Tibial artery (tissue), 4 donors: ENCODE measurements at regions not wholly inside any gene's neighbourhood (a gene's known extent, or its start where the extent isn't known, plus 50 kb on each side); places are given as distances from the start of the nearest gene placed in this dataset.

Source experiments
- DNase-seq, 2 donors: peaks; one replicate each; pipeline ENCODE4 v3.0.0-alpha.2; 2019
- H3K27ac ChIP-seq, 2 donors: fragments of 200-600 bp; sonication (generic) in 1 of 2; 1 replicate in 1 of 2; 2 replicates in 1 of 2; pipeline ENCODE4 v1.5.1; 2018 to 2019; ENCODE audit warnings: mild to moderate bottlenecking in 1 of 2
- H3K27me3 ChIP-seq, 2 donors: fragments of 200-600 bp; sonication (generic) in 1 of 2; one replicate each; pipeline versions ENCODE4 v1.5.1 to v1.6.0; 2016 to 2019
- H3K36me3 ChIP-seq, 3 donors: fragments of 200-600 bp; sonication (generic) in 2 of 3; one replicate each; pipeline ENCODE4 v1.5.1; 2016 to 2019; ENCODE audit warnings: mild to moderate bottlenecking in 2 of 3
- H3K4me1 ChIP-seq, 4 donors: fragments of 200-600 bp; sonication (generic) in 2 of 4; 1 replicate in 3 of 4; 2 replicates in 1 of 4; pipeline ENCODE4 v1.5.1; 2016 to 2019
- H3K4me3 ChIP-seq, 2 donors: fragments of 200-600 bp; sonication (generic) in 1 of 2; 1 replicate in 1 of 2; 2 replicates in 1 of 2; pipeline ENCODE4 v1.5.1; 2018 to 2019; ENCODE audit warnings: mild to moderate bottlenecking in 2 of 2
- H3K9me3 ChIP-seq, 3 donors: fragments of 200-600 bp; sonication (generic) in 1 of 3; one replicate each; pipeline ENCODE4 v1.5.1; 2016 to 2019
- intact Hi-C: fragments of 100-400 bp; cut with DNase I; formaldehyde crosslinking; loops from one replicate; pipeline ENCODE4 v1.15.0; 2023; ENCODE audit warnings: low total_unique reads
- TF ChIP-seq, protein P1 (sequence below), 2 experiments: fragments of 200-600 bp in 1 of 2; fragments of 450-650 bp in 1 of 2; IDR thresholded peaks; one replicate each; pipeline ENCODE4 v1.5.1; 2017 to 2019; ENCODE audit warnings: antibody characterized with exemption in 2 of 2, mild to moderate bottlenecking in 1 of 2, moderate library complexity in 1 of 2

DNA sequence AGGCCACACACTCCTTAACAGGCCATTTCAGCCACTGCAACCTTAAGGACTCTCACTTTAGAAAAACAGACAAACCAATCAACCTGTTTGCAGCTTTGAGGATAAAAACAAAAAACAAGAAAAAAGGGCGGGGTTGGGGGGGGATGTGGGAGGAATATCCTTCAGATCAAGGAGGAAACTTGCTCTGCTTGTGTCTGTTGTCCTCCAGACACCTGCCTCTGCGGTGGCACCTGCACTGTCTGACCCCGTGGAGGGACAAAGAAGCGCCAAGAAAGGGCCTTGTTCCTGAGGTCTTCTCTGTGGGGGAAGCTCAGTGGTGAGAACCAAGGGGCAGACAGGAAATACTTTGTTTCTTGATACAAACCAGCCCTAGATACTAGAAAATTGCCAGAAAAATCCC, 70.5 kb downstream of the POLR2M start:
- H3K36me3 ChIP-seq, result no peaks in the 10 kb centered on the region
- DNase-seq, result no peak
- H3K4me1 ChIP-seq, result no peaks in the 10 kb centered on the region
- H3K27ac ChIP-seq, result no peak overlapping the region
- H3K27me3 ChIP-seq, result no peaks in the 10 kb centered on the region
- intact Hi-C loops, result no loop called here
- H3K9me3 ChIP-seq, result no peaks in the 10 kb centered on the region
- TF ChIP-seq, protein P1, sequence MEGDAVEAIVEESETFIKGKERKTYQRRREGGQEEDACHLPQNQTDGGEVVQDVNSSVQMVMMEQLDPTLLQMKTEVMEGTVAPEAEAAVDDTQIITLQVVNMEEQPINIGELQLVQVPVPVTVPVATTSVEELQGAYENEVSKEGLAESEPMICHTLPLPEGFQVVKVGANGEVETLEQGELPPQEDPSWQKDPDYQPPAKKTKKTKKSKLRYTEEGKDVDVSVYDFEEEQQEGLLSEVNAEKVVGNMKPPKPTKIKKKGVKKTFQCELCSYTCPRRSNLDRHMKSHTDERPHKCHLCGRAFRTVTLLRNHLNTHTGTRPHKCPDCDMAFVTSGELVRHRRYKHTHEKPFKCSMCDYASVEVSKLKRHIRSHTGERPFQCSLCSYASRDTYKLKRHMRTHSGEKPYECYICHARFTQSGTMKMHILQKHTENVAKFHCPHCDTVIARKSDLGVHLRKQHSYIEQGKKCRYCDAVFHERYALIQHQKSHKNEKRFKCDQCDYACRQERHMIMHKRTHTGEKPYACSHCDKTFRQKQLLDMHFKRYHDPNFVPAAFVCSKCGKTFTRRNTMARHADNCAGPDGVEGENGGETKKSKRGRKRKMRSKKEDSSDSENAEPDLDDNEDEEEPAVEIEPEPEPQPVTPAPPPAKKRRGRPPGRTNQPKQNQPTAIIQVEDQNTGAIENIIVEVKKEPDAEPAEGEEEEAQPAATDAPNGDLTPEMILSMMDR (IDR thresholded peaks at IDR 0.05), result no peak
- no peak overlapping the region for H3K4me3 ChIP-seq

DNA sequence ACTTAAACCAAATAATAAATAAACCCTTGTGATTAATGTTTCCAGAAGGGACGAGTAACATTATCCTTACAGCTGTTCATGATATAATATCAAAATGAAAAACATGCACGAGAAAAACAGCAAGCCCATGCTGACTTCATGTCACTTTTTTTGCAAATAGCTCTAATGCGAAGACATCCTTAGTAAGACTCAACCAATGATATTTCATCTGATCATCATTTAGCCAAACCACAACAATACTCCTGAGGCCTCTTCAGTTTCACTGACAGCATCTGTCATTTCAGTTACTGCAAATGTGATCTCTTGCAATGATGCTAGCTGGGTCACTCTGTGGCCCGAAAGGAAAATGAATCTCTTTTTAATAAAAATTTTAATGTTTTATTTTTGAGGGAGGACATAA, 74.0 kb downstream of the POLR2M start:
- H3K4me1 ChIP-seq, result peaks cover 0 to 12% (median 6%) of the 10 kb centered on the region in 4 donors
- no peaks in the 10 kb centered on the region for H3K9me3 ChIP-seq
- intact Hi-C loops, result no loop called here
- no peak overlapping the region for H3K27ac ChIP-seq
- H3K4me3 ChIP-seq, result no peak overlapping the region
- DNase-seq, result no peak
- TF ChIP-seq, protein P1 (IDR thresholded peaks at IDR 0.05), result no peak
- no peaks in the 10 kb centered on the region for H3K36me3 ChIP-seq
- H3K27me3 ChIP-seq, result no peaks in the 10 kb centered on the region

DNA sequence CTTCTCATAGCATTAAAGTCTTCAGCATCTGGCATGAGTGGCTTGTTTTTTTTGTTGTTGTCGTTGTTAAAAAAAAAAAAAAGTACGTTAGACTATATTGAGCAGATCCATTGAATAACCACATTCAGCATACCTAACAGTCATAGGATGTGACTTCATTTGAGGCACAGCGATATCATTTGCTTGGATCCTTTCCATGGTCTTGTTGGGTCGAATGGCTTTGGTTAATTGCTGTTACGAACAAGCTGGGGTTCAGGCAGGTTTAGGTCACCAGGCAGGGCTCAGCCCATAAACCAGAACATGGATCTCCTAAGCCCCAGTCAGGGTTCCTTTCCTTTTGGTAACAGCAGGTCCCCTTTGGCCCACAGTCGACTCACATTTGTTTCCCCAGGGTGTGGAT, 76.2 kb downstream of the POLR2M start:
- Histone ChIP-seq H3K4me1 (peaks cover 0 to 12% (median 6%) of the 10 kb centered on the region in 4 donors), H3K36me3 (no peaks in the 10 kb centered on the region), H3K9me3 (no peaks in the 10 kb centered on the region), H3K27me3 (no peaks in the 10 kb centered on the region), H3K27ac (no peak overlapping the region), H3K4me3 (no peak overlapping the region)
- DNase-seq, result no peak
- intact Hi-C loops, result no loop called here
- TF ChIP-seq, protein P1 (IDR thresholded peaks at IDR 0.05), result no peak

DNA sequence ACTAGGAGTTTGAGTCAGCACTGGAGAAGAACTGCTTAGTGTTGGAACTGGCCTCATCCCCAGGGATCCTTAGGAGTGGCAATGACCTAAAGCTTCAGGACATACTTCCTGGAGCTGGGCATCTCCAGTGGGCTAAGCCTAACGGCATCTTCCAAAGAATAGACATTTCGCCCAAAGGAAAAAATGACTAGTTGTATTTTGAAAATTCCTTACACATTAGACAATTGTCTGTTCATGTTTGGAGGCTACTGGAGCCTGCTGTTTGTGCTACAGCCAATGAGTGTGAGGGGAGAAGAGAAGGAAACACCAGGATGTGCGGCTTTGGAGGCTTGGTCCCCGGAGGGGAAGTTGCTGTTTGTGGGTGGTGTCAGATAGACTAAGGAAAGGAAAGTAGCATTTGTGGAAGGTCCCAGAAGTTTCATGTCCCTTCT, 77.6 kb downstream of the POLR2M start:
- TF ChIP-seq, protein P1 (IDR thresholded peaks at IDR 0.05), result no peak
- Histone ChIP-seq H3K9me3 (no peaks in the 10 kb centered on the region), H3K27me3 (no peaks in the 10 kb centered on the region), H3K4me3 (no peak overlapping the region), H3K36me3 (no peaks in the 10 kb centered on the region), H3K4me1 (peaks cover 0 to 12% (median 6%) of the 10 kb centered on the region in 4 donors), H3K27ac (peak overlapping the region in 1 of 2 donors; percentile 9)
- intact Hi-C loops, result no loop called here
- no peak for DNase-seq

DNA sequence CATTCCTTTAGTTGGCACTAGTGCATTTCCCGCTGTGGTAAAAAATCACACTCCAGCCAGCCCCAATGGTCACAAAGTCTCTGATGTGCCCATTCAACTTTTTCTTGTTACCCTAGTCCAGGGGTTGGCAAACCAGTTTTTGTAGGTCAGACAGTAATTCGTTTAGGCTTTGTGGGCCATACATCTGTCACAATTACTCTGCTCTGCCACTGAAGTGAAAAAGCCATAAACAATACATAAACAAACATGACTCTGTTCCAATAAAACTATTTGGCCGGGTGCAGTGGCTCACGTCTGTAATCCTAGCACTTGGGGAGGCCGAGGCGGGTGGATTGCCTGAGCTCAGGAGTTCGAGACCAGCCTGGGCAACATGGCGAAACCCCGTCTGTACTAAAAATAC, 78.5 kb downstream of the POLR2M start:
- no peaks in the 10 kb centered on the region for H3K27me3 ChIP-seq
- intact Hi-C loops, result no loop called here
- no peak overlapping the region for H3K4me3 ChIP-seq
- H3K36me3 ChIP-seq, result no peaks in the 10 kb centered on the region
- H3K27ac ChIP-seq, result no peak overlapping the region
- H3K4me1 ChIP-seq, result peaks cover 0 to 15% (median 6%) of the 10 kb centered on the region in 4 donors
- no peaks in the 10 kb centered on the region for H3K9me3 ChIP-seq
- TF ChIP-seq, protein P1 (IDR thresholded peaks at IDR 0.05), result no peak
- DNase-seq, result no peak

DNA sequence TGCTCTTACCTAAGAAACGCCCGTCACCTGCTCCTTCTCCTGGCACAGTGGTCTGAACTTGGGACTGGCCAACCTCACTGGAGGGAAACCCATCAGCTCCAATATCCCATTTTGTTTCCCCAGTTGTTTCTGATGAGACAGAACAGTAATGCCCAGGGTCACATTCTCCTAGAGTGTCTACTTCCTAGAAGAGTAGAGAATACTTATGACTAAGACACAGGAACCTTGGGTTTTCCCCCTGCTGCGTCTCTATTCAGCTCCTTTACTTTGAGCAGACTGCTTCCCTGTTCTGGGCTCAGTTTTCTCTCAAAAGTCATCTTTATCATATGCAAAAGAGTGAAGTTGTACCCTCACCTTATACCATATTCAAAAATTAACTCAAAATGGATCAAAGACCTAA, 79.4 kb downstream of the POLR2M start:
- H3K9me3 ChIP-seq, result no peaks in the 10 kb centered on the region
- intact Hi-C loops, result no loop called here
- H3K4me1 ChIP-seq, result peaks cover 0 to 15% (median 6%) of the 10 kb centered on the region in 4 donors
- TF ChIP-seq, protein P1 (IDR thresholded peaks at IDR 0.05), result no peak
- no peak overlapping the region for H3K4me3 ChIP-seq
- no peak overlapping the region for H3K27ac ChIP-seq
- DNase-seq, result no peak
- no peaks in the 10 kb centered on the region for H3K27me3 ChIP-seq
- H3K36me3 ChIP-seq, result no peaks in the 10 kb centered on the region
